Kidney (tissue), 13 donors: ENCODE measurements at regions not wholly inside any gene's neighbourhood (a gene's known extent, or its start where the extent isn't known, plus 50 kb on each side); places are given as distances from the start of the nearest gene placed in this dataset.
"Not testable (repeated sequence)": the region's sequence is repeated elsewhere in the genome, so short reads cannot be mapped to it uniquely, and the experiment has no call there.

ENCODE experiments used
- DNase-seq, 5 donors: peaks; one replicate each; pipeline ENCODE4 v3.0.0-alpha.2; 2013 to 2020
- FAIRE-seq: peaks from 2 replicates; lab custom pipeline; 2012; peaks lifted over from hg19 to GRCh38; lab: Jason Lieb, UNC
- H3K27ac ChIP-seq, 2 donors: one replicate each; pipeline ENCODE4 v1.7.0; 2013; ENCODE audit warnings: low read depth in 2 of 2, low read length in 2 of 2, inconsistent platforms in 1 of 2
- H3K27me3 ChIP-seq: one replicate; pipeline ENCODE4 v1.7.1; 2013; ENCODE audit warnings: low read length, inconsistent platforms; ENCODE audit not compliant: control insufficient read depth, insufficient read depth
- H3K36me3 ChIP-seq, 3 donors: one replicate each; pipeline versions ENCODE4 v1.7.0 to v1.7.1; 2013; ENCODE audit warnings: low read length in 3 of 3, control low read depth in 1 of 3, inconsistent platforms in 1 of 3; ENCODE audit not compliant: insufficient read depth in 3 of 3, control insufficient read depth in 2 of 3
- H3K4me1 ChIP-seq, 3 donors: one replicate each; pipeline versions ENCODE4 v1.7.0 to v1.7.1; 2013; ENCODE audit warnings: low read length in 3 of 3, inconsistent platforms in 1 of 3, low read depth in 1 of 3; ENCODE audit not compliant: control insufficient read depth in 2 of 3, insufficient read depth in 2 of 3
- H3K4me3 ChIP-seq, 3 donors: one replicate each; pipeline versions ENCODE4 v1.7.0 to v1.8.1; 2013; ENCODE audit warnings: low read length in 3 of 3, control low read depth in 1 of 3, inconsistent platforms in 1 of 3
- H3K9ac ChIP-seq, 3 donors: one replicate each; pipeline versions ENCODE4 v1.7.0 to v1.7.1; 2013; ENCODE audit warnings: low read length in 3 of 3, control low read depth in 1 of 3, inconsistent platforms in 1 of 3
- H3K9me3 ChIP-seq, 3 donors: one replicate each; pipeline versions ENCODE4 v1.7.0 to v1.7.1; 2013; ENCODE audit warnings: low read length in 3 of 3, control low read depth in 1 of 3, inconsistent platforms in 1 of 3; ENCODE audit not compliant: control insufficient read depth in 2 of 3, insufficient read depth in 1 of 3
- intact Hi-C: fragments of 100-400 bp; cut with DNase I; formaldehyde crosslinking; loops from one replicate; pipeline ENCODE4 v1.11.1; 2022
- TF ChIP-seq, protein P1 (sequence below): IDR thresholded peaks from 3 replicates; pipeline ENCODE4 v1.5.1; 2012; ENCODE audit warnings: mild to moderate bottlenecking, moderate library complexity, borderline replicate concordance; ENCODE audit not compliant: insufficient read depth; ENCODE audit errors: extremely low read depth
- donor health status: control.
- donor health status: control.
- donor health status: control.
- donor health status: control.
- donor health status: control.
- donor health status: DM: yes; HTN: yes; CAD: no.
- donor health status: Normal renal cell carcinoma (clear cell type).

DNA sequence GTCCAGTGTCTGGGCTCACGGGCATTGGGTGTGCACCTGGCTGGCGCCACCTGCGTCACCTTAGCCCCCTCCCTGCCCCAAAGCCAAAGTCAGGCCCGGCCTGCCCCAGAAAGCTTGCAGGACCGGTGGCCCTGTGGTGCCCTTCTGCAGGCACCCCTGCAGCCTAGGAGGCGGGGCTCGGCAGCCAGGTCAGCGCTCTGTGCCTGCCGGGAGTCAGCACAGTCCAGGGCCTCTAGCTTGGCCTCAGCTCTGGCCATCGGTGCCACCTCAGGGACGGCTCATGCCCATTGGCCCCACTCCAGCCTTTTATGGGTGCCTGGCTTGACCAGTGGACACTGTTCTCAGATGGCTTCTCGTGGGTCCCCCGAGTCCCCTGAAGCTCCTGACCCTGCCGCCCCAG, 118.5 kb downstream of the TMEM121 start:
- intact Hi-C loops, H3K36me3 ChIP-seq, H3K27me3 ChIP-seq, H3K27ac ChIP-seq, H3K9me3 ChIP-seq, H3K4me1 ChIP-seq, H3K9ac ChIP-seq, FAIRE-seq, H3K4me3 ChIP-seq: not testable (repeated sequence)
- DNase-seq = peak in 1 of 5 donors; percentile 43

GRCh38 chr14:105645389-105645788, 119.0 kb downstream of the TMEM121 start:
- FAIRE-seq, H3K27me3 ChIP-seq, DNase-seq, H3K9ac ChIP-seq, intact Hi-C loops, H3K4me1 ChIP-seq, H3K27ac ChIP-seq, H3K9me3 ChIP-seq, H3K36me3 ChIP-seq, H3K4me3 ChIP-seq: not testable (repeated sequence)

DNA sequence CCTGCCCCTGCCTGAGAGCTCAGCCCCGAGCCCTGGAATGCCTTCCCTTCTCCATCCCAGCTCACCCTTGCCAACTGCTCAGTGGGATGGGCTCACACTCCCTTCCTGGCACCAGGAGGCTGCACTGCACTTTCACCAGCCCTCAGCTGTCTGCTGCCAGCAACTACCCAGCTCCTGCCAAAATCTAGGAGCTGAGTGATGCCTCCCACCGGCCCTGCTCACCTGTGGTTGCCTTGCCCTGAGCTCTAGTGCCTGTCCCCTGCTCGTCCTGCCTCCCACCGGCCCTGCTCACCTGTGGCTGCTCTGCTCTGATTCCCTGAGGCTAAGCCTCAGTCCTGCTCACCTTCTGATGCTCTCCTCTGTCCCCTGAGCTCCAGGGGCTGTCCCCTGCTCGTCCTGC, 119.8 kb downstream of the TMEM121 start:
- Histone ChIP-seq H3K27ac (no peak overlapping the region), H3K4me1 (no peaks in the 10 kb centered on the region), H3K4me3 (no peak overlapping the region), H3K9me3 (peaks cover 0 to 4% (median 0%) of the 10 kb centered on the region in 3 donors), H3K36me3 (no peaks in the 10 kb centered on the region), H3K27me3 (no peaks in the 10 kb centered on the region), H3K9ac (no peak overlapping the region)
- FAIRE-seq = no peak
- intact Hi-C loops = no loop called here
- DNase-seq = peak in 1 of 5 donors; percentile 70
- TF ChIP-seq, protein P1, sequence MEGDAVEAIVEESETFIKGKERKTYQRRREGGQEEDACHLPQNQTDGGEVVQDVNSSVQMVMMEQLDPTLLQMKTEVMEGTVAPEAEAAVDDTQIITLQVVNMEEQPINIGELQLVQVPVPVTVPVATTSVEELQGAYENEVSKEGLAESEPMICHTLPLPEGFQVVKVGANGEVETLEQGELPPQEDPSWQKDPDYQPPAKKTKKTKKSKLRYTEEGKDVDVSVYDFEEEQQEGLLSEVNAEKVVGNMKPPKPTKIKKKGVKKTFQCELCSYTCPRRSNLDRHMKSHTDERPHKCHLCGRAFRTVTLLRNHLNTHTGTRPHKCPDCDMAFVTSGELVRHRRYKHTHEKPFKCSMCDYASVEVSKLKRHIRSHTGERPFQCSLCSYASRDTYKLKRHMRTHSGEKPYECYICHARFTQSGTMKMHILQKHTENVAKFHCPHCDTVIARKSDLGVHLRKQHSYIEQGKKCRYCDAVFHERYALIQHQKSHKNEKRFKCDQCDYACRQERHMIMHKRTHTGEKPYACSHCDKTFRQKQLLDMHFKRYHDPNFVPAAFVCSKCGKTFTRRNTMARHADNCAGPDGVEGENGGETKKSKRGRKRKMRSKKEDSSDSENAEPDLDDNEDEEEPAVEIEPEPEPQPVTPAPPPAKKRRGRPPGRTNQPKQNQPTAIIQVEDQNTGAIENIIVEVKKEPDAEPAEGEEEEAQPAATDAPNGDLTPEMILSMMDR = no peak

- H3K27ac ChIP-seq, H3K4me1 ChIP-seq, H3K4me3 ChIP-seq, H3K9me3 ChIP-seq, H3K9ac ChIP-seq, FAIRE-seq, H3K27me3 ChIP-seq, intact Hi-C loops, H3K36me3 ChIP-seq: not testable (repeated sequence)
- peak in 1 of 5 donors; percentile 53 for DNase-seq
These were observed 120.4 kb downstream of the TMEM121 start for GRCh38 chr14:105646711-105647281.

DNA sequence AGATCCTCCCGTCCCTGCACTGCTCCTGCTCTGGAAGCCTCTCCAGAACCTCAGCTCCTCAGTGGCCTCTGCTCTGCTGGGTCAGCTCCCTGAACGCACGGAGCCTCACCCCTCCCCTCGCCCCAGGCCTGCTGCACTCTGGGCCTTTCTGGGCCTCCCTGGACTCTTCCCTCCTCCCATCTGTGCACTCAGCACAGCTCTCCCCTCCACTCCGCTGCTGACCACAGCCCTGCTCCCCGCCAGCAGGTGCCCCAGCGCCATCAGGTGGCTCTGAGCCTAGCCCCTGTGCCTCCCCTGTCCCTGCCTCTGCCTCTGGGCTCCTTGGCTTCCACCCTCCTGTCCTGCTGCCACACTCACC, 121.0 kb downstream of the TMEM121 start:
- peak in 1 of 5 donors; percentile 52 for DNase-seq

More for the DNA sequence above, 121.0 kb downstream of the TMEM121 start:
- intact Hi-C loops, H3K36me3 ChIP-seq, H3K27me3 ChIP-seq, FAIRE-seq, H3K9me3 ChIP-seq, H3K27ac ChIP-seq, H3K4me3 ChIP-seq, H3K4me1 ChIP-seq, H3K9ac ChIP-seq: not testable (repeated sequence)
